Pancreas (tissue), 10 donors: ENCODE measurements at regions not wholly inside any gene's neighbourhood (a gene's known extent, or its start where the extent isn't known, plus 50 kb on each side); places are given as distances from the start of the nearest gene placed in this dataset.
A peak's percentile ranks its signal among the peaks of the same experiment; 100 is the strongest.
"Not testable (repeated sequence)": the region's sequence is repeated elsewhere in the genome, so short reads cannot be mapped to it uniquely, and the experiment has no call there.

Experiments
- ATAC-seq, 4 donors: fragments of 200-7000 bp; cut with Tn5 transposase; one replicate each; pipeline versions ENCODE4 v1.8.0 to v1.9.1; 2020; ENCODE audit warnings: mild to moderate bottlenecking in 4 of 4, moderate library complexity in 4 of 4
- DNase-seq, 6 donors: peaks; one replicate each; pipeline ENCODE4 v3.0.0-alpha.2; 2020
- FAIRE-seq: peaks from 2 replicates; lab custom pipeline; 2012; peaks lifted over from hg19 to GRCh38; lab: Jason Lieb, UNC
- H3K27ac ChIP-seq, 4 donors: fragments of 200-600 bp; sonication (generic); 1 replicate in 3 of 4; 2 replicates in 1 of 4; pipeline versions ENCODE4 v1.5.0 to v1.8.0; 2020
- H3K27me3 ChIP-seq, 4 donors: fragments of 200-600 bp; one replicate each; pipeline ENCODE4 v1.8.0; 2021
- H3K36me3 ChIP-seq, 3 donors: fragments of 200-600 bp; sonication (generic) in 1 of 3; one replicate each; pipeline versions ENCODE4 v1.5.0 to v1.8.0; 2020 to 2021
- H3K4me1 ChIP-seq, 3 donors: fragments of 200-600 bp; one replicate each; pipeline ENCODE4 v1.8.0; 2021
- H3K4me3 ChIP-seq, 4 donors: fragments of 200-600 bp; sonication (generic) in 2 of 4; one replicate each; pipeline versions ENCODE4 v1.5.0 to v1.8.0; 2020 to 2021
- H3K9me3 ChIP-seq, 4 donors: fragments of 200-600 bp; one replicate each; pipeline ENCODE4 v1.8.0; 2021
- WGBS, 2 donors: extraction: QIAGEN DNeasy Blood & Tissue Kit; methylation state at CpG; one replicate each; pipeline ENCODE4 v1.1.7; 2013; 5-methylcytosine and 5-hydroxymethylcytosine counted together
- intact Hi-C, 3 donors: fragments of 100-400 bp; cut with DNase I; formaldehyde crosslinking; loops; one replicate each; pipeline versions ENCODE4 v1.11.1 to v1.14.2; 2022
- TF ChIP-seq, protein P1 (sequence below), 4 donors: fragments of 200-600 bp; sonication (generic) in 3 of 4; IDR thresholded peaks; one replicate each; pipeline versions ENCODE4 v1.5.0 to v1.8.0; 2021; ENCODE audit warnings: antibody characterized with exemption in 4 of 4
- donor health status: healthy with polysubstance abuse.
- donor health status: DM: no; HTN: no; CAD: no; lungs with moderate emphysema.
- donor health status: DM: no; HTN: no; CAD: no.
- donor health status: control.
- donor health status: control.
- donor health status: Bipolar disorder and iron deficiency.
- donor health status: DM: yes; HTN: yes; CAD: no.
- donor health status: DM: no; HTN: no; CAD: no.
- donor health status: DM: no; HTN: no; CAD: no.
- donor health status: DM: yes; HTN: yes; CAD: no.

DNA sequence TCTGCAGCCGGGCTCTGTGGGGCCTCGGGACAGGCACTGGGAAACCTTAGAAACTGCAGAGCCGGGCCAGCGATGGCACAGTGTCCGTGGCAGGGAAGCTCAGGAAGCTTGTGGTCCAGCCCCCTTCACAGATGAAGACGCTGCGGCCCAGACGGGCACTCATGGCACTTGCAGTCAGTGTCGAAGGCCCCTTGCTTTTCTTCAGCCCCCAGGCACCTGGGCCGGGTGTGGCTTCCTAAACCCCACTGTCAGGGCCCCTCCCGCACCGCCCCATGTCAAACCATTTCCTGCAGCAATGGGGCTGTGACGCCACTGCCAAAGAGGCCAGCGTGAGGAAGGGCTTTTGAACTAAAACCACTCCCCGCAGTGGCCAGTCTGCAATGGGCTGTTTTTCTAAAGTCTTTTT, 164.0 kb downstream of the LAT start:
- H3K27me3 ChIP-seq = no peaks in the 10 kb centered on the region
- H3K4me1 ChIP-seq = no peaks in the 10 kb centered on the region
- 69 to 81% methylated on average over 15 of the region's 15 CpGs for WGBS, 2 donors
- TF ChIP-seq, protein P1, sequence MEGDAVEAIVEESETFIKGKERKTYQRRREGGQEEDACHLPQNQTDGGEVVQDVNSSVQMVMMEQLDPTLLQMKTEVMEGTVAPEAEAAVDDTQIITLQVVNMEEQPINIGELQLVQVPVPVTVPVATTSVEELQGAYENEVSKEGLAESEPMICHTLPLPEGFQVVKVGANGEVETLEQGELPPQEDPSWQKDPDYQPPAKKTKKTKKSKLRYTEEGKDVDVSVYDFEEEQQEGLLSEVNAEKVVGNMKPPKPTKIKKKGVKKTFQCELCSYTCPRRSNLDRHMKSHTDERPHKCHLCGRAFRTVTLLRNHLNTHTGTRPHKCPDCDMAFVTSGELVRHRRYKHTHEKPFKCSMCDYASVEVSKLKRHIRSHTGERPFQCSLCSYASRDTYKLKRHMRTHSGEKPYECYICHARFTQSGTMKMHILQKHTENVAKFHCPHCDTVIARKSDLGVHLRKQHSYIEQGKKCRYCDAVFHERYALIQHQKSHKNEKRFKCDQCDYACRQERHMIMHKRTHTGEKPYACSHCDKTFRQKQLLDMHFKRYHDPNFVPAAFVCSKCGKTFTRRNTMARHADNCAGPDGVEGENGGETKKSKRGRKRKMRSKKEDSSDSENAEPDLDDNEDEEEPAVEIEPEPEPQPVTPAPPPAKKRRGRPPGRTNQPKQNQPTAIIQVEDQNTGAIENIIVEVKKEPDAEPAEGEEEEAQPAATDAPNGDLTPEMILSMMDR (IDR thresholded peaks at IDR 0.05) = no peak
- no peak for DNase-seq
- no peak overlapping the region for H3K27ac ChIP-seq
- ATAC-seq = peak in 2 of 4 donors; percentile 59
- no peaks in the 10 kb centered on the region for H3K9me3 ChIP-seq
- FAIRE-seq = no peak
- H3K36me3 ChIP-seq = no peaks in the 10 kb centered on the region
- intact Hi-C loops = no loop called here
- no peak overlapping the region for H3K4me3 ChIP-seq

DNA sequence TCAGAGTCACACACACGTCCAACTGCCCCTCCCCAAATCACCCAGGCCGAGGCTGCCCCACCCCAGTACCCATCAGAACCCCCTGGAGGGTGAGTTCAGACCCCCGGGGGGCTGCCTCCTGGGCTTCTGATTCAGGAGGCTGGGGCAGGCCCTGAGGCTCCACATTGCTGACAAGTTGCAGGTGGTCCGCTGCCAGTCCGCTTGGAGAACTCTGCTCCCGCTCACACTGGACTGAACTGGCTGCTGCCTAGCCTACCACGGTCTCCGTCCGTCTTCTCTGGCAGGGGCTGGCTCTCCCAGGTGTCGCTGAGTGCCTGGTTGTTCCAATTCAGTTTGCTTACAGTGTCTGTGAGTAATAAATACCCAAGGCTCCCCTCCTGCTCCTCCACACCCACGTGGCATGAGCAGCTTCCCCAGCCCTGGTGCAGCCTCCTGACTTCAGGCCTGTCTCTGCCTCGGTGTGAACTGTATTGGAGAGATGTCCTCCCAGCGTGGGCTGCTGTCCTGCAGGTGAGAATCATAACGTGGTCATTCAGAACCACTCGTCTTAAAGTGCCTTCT, 163.4 kb downstream of the LAT start:
- ATAC-seq = no peak
- TF ChIP-seq, protein P1 (IDR thresholded peaks at IDR 0.05) = no peak
- Histone ChIP-seq H3K4me3 (no peak overlapping the region), H3K4me1 (no peaks in the 10 kb centered on the region), H3K9me3 (no peaks in the 10 kb centered on the region), H3K27ac (no peak overlapping the region), H3K36me3 (no peaks in the 10 kb centered on the region), H3K27me3 (no peaks in the 10 kb centered on the region)
- no peak for FAIRE-seq
- intact Hi-C loops = no loop called here
- whole genome bisulfite sequencing, 2 donors = 62 to 64% methylated on average over 14 to 15 of the region's 15 CpGs
- peak in 1 of 6 donors; percentile 35 for DNase-seq

DNA sequence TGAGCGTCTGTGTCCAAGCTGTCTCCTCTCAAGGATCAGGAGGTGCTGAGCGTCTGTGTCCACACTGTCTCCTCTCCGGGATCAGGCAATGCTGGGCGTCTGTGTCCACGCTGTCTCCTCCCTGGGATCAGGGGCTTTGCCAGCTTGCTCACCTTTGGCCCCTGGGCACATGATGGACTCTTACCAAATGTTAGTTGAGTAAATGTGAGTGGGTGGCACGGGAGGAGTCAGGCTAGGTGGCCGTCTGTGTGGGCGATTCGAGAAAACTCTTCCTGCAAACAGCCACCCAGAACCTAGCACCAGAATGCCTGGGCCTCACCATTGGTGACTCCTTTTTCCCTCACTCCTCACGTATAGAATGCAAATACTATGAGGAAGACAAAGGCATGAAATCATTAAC, 162.9 kb downstream of the LAT start:
- DNase-seq = peak in 1 of 6 donors; percentile 14
- FAIRE-seq, H3K27ac ChIP-seq, H3K9me3 ChIP-seq, intact Hi-C loops, ATAC-seq, H3K4me1 ChIP-seq, H3K36me3 ChIP-seq, H3K27me3 ChIP-seq, H3K4me3 ChIP-seq: not testable (repeated sequence)
- WGBS, 2 donors = 50 to 72% methylated on average over 8 to 10 of the region's 10 CpGs

DNA sequence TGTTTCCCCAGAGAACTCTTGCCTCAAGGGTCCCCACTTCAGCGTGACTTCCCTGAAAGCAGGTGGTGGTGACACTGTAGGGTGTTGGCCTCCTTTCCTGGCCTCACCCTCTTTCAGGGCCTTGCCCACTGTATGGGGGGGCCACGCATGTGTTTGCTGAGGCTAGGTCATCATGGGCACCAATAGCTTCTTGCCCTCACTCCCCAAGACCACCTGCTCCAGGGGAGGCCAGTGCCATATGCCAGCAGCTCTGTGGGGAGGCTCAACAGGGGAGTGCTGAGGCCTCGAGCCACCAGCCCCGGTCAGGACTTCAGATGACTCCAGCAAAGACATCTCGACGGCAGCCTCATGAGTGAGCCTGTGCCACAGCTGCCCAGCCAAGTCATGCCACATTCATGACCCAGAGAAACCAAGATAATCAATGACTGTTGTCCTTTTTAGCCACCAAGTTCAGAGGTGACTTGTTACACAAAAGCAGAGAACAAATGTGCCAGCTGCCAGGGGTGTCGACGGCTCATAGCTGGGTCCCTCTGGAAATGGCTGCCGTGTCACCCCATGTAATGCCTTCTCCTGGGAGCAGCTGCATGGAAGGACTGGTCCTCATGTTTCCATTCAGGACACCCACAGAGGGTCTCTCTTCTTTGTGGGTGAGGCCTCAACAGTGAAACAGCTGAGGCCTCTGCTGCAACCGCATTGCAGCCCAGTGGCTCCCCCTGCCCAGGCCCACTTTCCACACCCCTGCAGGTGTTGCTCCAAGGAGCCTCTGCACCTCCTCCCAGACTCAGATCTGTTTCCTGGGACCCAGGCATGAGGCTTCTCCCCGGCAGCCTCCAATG, 162.2 kb downstream of the LAT start:
- not testable (repeated sequence) for ATAC-seq, FAIRE-seq

DNA sequence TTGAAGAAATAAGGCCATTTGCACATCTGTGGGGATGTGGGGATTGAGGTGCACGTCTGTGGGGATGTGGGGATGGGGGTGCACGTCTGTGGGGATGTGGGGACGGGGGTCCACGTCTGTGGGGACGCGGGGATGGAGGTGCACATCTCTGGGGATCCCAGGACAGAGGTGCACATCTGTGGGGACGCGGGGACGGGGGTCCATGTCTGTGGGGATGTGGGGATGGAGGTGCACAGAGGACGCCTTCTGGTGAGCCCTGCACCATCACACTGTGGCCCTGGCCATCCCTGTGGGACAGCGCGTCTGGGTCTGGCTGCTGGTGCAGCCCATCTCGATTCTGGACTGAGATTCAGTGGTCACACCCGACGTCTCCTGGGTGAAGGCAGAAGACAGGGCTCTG, 161.4 kb downstream of the LAT start:
- no peaks in the 10 kb centered on the region for H3K36me3 ChIP-seq
- no peaks in the 10 kb centered on the region for H3K9me3 ChIP-seq
- peak in 1 of 6 donors; percentile 24 for DNase-seq
- H3K4me1 ChIP-seq = no peaks in the 10 kb centered on the region
- no peaks in the 10 kb centered on the region for H3K27me3 ChIP-seq
- no peak overlapping the region for H3K27ac ChIP-seq
- ATAC-seq = no peak
- TF ChIP-seq, protein P1 (IDR thresholded peaks at IDR 0.05) = no peak
- WGBS, 2 donors = 69 to 82% methylated on average over 15 of the region's 15 CpGs
- intact Hi-C loops = no loop called here
- no peak for FAIRE-seq
- no peak overlapping the region for H3K4me3 ChIP-seq

More for the DNA sequence above, 162.2 kb downstream of the LAT start:
- intact Hi-C loops, H3K27ac ChIP-seq, H3K27me3 ChIP-seq, H3K9me3 ChIP-seq, H3K36me3 ChIP-seq, H3K4me3 ChIP-seq, H3K4me1 ChIP-seq: not testable (repeated sequence)
- peak in 1 of 6 donors; percentile 30 for DNase-seq
- 73 to 90% methylated on average over 11 of the region's 11 CpGs for WGBS, 2 donors

DNA sequence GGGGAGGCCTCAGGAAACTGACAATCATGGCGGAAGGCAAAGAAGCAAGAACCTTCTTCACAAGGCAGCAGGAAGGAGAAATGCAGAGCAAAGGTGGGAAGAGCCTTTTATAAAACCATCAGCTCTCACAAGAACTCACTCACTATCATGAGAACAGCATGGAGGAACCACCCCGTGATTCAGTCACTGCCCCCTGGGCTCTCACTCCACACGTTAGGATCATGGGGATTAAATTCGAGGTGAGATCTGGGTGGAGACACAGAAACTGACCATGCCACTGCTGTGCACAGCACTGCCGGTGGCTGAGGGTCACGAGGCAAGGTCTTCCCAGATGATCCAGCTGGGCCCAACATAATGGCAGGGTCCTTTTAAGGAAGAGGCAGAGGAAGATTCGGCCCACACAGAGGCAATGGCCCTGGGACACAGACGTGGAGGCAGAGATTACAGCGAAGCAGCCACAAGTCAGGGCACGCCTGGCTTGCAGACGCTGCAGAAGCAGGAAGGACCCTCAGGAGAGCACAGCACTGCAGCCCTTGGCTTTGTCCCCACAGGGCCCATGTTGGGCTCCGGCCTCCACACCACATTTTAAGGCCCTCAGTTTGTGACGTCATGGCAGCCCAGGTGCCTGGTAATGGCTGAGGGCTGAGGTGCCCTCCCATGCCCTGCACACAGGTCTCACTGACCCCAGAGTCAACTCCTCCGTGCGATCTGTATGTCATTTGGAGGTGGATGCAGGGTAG, 160.8 kb downstream of the LAT start:
- intact Hi-C loops, FAIRE-seq: not testable (repeated sequence)
- peak in 1 of 6 donors; percentile 15 for DNase-seq

DNA sequence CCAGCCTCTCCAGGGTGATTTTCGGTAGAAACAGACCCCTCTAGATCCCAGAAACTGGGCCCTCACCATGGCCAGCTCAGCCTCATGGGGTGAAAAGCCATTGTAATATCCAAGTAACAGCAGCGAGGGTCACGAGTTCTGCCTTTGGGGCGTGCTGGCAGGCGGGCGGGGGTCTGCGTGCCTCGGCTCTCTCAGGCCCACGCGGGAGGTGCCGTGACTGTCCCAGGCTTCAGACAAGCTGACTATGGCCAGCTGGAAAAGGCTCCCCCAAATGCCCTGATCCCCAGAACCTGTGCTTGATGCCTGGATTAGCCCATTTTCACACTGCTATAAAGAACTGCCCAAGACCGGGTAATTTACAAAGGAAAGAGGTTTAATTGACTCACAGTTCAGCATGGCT, 160.2 kb downstream of the LAT start:
- H3K9me3 ChIP-seq, H3K27me3 ChIP-seq, H3K4me3 ChIP-seq, H3K27ac ChIP-seq, H3K36me3 ChIP-seq, intact Hi-C loops, H3K4me1 ChIP-seq, FAIRE-seq, ATAC-seq: not testable (repeated sequence)
- peak in 1 of 6 donors; percentile 16 for DNase-seq
- 87 to 92% methylated on average over 9 to 12 of the region's 12 CpGs for WGBS, 2 donors

More for the DNA sequence above, 160.8 kb downstream of the LAT start:
- WGBS, 2 donors = 73 to 81% methylated on average over 15 of the region's 15 CpGs
- H3K9me3 ChIP-seq, H3K4me3 ChIP-seq, H3K4me1 ChIP-seq, H3K27me3 ChIP-seq, H3K27ac ChIP-seq, H3K36me3 ChIP-seq, ATAC-seq: not testable (repeated sequence)

DNA sequence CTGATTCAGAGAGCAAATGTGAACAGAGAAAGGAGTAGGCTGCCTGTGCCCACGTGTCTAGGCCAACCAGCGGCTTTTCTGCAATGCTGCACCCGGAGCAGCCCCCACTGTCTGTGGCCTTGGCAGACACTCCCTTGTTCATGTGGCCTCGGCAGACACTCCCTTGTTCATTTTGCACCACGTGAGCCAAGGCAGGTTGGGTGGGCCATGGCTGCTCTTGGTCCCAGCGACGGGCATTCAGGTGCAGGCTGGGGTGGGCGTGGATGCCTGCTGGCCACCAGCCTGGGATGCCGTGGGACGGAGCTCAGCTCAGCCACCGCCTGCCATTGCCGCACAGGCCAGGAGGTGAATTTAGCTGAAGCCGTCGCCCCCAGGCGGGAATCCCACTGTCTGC, 159.8 kb downstream of the LAT start:
- DNase-seq, H3K27me3 ChIP-seq, FAIRE-seq, H3K4me1 ChIP-seq, H3K9me3 ChIP-seq, H3K27ac ChIP-seq, H3K4me3 ChIP-seq, intact Hi-C loops, ATAC-seq, H3K36me3 ChIP-seq: not testable (repeated sequence)
- 72 to 85% methylated on average over 15 of the region's 15 CpGs for WGBS, 2 donors
